Fibroblast of upper back skin (primary cell): ENCODE measurements at regions not wholly inside any gene's neighbourhood (a gene's known extent, or its start where the extent isn't known, plus 50 kb on each side); places are given as distances from the start of the nearest gene placed in this dataset.

Experiments used
- DNase-seq: peaks from one replicate; pipeline ENCODE4 v3.0.0-alpha.2; 2013

GRCh38 chr3:963255-963654, 129.6 kb upstream of the CNTN6 start:
- DNase-seq = no peak

DNA sequence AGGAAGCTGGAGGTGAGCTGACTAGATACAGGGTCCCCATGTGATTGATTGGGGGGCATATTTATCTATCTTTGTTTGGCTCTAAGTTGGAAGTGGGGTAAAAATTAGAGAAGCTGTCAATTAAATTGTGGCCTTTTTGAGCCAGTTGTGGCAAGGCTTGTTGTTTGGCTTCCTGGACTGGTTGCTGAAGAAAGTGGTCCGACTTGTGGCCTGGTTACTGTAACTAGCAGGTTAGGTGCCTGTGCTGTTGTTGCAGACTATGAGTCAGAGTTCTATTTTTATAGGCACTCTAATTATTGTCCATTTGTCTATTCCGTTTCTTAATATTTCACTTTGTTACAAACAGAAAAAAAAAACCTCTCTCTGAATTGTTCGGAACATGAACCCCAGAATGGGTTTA, 129.1 kb upstream of the CNTN6 start:
- no peak for DNase-seq

DNA sequence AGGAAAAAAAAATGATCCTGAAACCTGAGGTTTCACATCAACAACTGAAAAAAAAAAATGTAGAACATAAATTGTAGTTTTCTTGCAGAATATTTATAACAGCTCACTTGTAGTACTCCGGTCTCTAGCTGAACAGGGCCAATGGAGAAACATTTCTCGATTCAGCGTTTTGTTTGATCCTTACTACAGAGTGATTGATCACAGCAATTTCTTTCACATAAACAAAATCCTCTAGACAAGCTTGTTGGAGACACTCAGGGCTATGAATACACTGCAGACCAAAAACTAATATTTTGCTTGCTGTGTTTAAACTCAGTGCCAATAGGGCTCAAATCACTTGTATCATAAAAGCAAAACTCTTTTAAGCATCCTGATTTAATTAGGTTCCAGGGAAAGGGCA, 127.0 kb upstream of the CNTN6 start:
- DNase-seq = no peak

- DNase-seq = no peak
Measured at GRCh38 chr3:966341-966740, 126.5 kb upstream of the CNTN6 start.

- no peak for DNase-seq
Measured at GRCh38 chr3:973340-973739, 119.5 kb upstream of the CNTN6 start.

DNA sequence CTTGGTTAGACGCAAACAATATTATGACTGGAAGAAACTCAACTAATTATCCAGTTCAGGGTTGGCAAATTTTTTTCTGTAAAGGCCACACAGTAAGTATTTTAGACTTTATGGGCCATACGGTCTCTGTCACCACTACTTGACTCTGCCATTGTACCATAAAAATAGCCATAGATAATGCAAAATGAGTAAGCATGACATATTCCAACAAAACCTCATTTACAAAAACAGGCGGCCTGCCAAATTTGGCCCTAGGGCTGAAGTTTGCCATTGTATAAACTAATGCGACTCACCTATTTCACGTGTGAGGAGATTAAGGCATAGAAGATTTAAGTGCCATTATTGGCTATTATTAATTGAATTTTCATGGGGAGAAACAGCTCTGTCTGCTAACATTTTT, 116.8 kb upstream of the CNTN6 start:
- peak; percentile 3 for DNase-seq

- DNase-seq = no peak
Measured at GRCh38 chr3:981156-981555, 111.7 kb upstream of the CNTN6 start.

GRCh38 chr3:988785-989184, 104.0 kb upstream of the CNTN6 start:
- DNase-seq = no peak

- no peak for DNase-seq
Measured at GRCh38 chr3:992871-993270, 100.0 kb upstream of the CNTN6 start.

GRCh38 chr3:1002010-1002409, 90.8 kb upstream of the CNTN6 start:
- no peak for DNase-seq

DNA sequence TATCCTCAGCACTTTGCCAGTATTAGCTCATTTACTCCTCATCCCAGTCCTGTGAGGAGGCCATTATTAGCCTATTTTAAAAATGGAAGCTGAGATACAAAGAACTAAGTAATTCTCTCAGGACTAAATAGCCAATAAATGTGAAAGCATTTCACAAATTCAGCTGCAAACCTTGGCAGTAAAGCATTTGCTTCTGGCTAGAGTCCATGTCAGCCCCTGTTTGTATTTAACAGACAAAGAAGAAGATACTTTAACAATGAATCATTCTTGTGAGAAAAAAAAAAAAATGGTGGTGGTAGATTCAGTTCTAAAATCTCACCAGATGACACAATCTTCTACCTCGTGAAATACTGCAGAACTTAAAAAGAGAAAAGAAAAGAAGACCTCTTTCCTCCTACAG, 85.0 kb upstream of the CNTN6 start:
- DNase-seq = peak; percentile 95

- peak; percentile 18 for DNase-seq
Measured at GRCh38 chr3:1010228-1010627, 82.6 kb upstream of the CNTN6 start.

DNA sequence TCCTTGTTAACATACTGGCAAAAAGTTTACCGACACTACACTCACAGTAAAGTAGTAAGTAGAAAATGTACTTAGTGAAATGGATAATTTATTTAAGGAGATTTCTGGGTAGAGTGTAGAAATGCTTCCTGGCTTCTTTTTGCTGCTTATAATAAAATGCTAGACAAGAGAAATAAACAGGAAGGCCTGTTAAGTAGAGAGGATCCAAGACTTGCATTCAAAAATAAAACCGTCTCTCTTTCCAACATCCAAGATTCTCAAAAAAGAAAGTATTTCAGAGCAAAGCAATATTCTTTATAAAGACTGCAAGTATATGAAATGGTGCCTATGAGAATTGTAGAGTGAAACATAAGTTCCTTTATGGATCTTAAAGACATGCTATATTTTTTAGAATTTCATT, 77.0 kb upstream of the CNTN6 start:
- DNase-seq = no peak

DNA sequence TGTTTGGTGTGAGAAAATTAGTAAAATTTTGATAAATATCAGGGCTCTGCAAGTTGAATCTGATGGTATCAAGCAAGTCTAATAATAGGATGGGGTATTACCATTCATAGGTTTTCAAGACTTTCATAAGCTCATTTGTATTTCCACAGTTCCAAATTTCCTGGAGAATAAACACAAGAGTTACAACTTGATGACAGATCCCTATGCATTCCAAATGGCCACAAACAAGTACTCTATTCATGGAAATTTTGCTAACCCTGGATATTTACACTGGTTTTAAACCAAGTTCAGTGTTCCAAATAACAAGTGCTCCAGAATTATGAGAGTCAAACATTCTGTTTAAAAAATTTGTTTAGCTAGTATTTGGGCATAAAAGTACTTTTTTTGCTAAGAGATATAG, 75.0 kb upstream of the CNTN6 start:
- DNase-seq = no peak

DNA sequence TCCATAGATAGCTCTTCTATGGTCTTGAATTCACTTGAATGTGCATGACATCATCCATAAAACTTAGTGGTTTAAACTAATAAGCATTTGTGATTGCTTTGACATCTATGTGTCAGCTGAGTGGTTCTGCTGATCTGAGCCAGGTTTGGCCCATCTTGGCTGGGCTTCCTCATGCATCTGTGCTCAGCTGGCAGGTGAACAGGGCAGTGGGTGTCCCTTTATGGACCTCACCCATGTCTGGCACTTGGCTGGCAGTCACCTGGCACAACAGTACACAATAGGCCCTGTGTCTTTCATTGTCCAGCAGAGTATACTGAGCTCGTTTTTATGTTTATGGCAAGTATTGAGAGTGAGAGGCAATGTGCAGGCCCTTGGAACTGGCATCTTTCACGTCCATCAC, 73.7 kb upstream of the CNTN6 start:
- no peak for DNase-seq

- no peak for DNase-seq
Measured at GRCh38 chr3:1026395-1026794, 66.4 kb upstream of the CNTN6 start.

GRCh38 chr3:1036207-1036826, 56.5 kb upstream of the CNTN6 start:
- no peak for DNase-seq

GRCh38 chr3:1037631-1038030, 55.2 kb upstream of the CNTN6 start:
- no peak for DNase-seq
